IPS-NIHi7 (cell line): ENCODE measurements at regions not wholly inside any gene's neighbourhood (a gene's known extent, or its start where the extent isn't known, plus 50 kb on each side); places are given as distances from the start of the nearest gene placed in this dataset.

Source experiments
- DNase-seq: peaks from one replicate; pipeline ENCODE4 v3.0.0; 2012; ENCODE audit warnings: mixed read lengths; ENCODE audit errors: extremely low spot score

GRCh38 chr12:40557980-40558379, 134.3 kb upstream of the CNTN1 start:
- DNase-seq: no peak

- DNase-seq: no peak
These were observed 132.4 kb upstream of the CNTN1 start for GRCh38 chr12:40559865-40560264.

GRCh38 chr12:40560848-40561247, 131.4 kb upstream of the CNTN1 start:
- DNase-seq: no peak

- DNase-seq: no peak
These were observed 130.8 kb upstream of the CNTN1 start for GRCh38 chr12:40561395-40561966.

- DNase-seq: no peak
These were observed 127.1 kb upstream of the CNTN1 start for GRCh38 chr12:40565029-40565633.

- DNase-seq: no peak
These were observed 126.0 kb upstream of the CNTN1 start for GRCh38 chr12:40566271-40566670.

GRCh38 chr12:40569626-40570179, 122.5 kb upstream of the CNTN1 start:
- no peak for DNase-seq

- no peak for DNase-seq
These were observed 119.2 kb upstream of the CNTN1 start for GRCh38 chr12:40573024-40573423.

- DNase-seq: no peak
These were observed 116.3 kb upstream of the CNTN1 start for GRCh38 chr12:40575987-40576386.

- DNase-seq: no peak
These were observed 114.4 kb upstream of the CNTN1 start for GRCh38 chr12:40577834-40578233.

- no peak for DNase-seq
These were observed 112.6 kb upstream of the CNTN1 start for GRCh38 chr12:40579687-40580086.

GRCh38 chr12:40580346-40580745, 111.9 kb upstream of the CNTN1 start:
- no peak for DNase-seq

GRCh38 chr12:40581889-40582288, 110.3 kb upstream of the CNTN1 start:
- no peak for DNase-seq

GRCh38 chr12:40583743-40584142, 108.5 kb upstream of the CNTN1 start:
- DNase-seq: no peak

GRCh38 chr12:40584763-40585162, 107.5 kb upstream of the CNTN1 start:
- no peak for DNase-seq

- no peak for DNase-seq
These were observed 105.4 kb upstream of the CNTN1 start for GRCh38 chr12:40586823-40587222.

GRCh38 chr12:40587421-40587820, 104.8 kb upstream of the CNTN1 start:
- DNase-seq: no peak

- no peak for DNase-seq
These were observed 104.3 kb upstream of the CNTN1 start for GRCh38 chr12:40587970-40588369.

GRCh38 chr12:40597133-40597532, 95.1 kb upstream of the CNTN1 start:
- DNase-seq: no peak

- DNase-seq: no peak
These were observed 94.2 kb upstream of the CNTN1 start for GRCh38 chr12:40598073-40598472.

- no peak for DNase-seq
These were observed 89.7 kb upstream of the CNTN1 start for GRCh38 chr12:40602562-40602961.

- no peak for DNase-seq
These were observed 77.3 kb upstream of the CNTN1 start for GRCh38 chr12:40614923-40615322.

- no peak for DNase-seq
These were observed 76.6 kb upstream of the CNTN1 start for GRCh38 chr12:40615590-40615989.
